ENCODE measurements at regions not wholly inside any gene's neighbourhood (a gene's known extent, or its start where the extent isn't known, plus 50 kb on each side); places are given as distances from the start of the nearest gene placed in this dataset.

GRCh38 chr5:159786201-159786600, 130.1 kb upstream of the ADRA1B start:
- no peak for DNase-seq

GRCh38 chr5:159786901-159787691, 129.2 kb upstream of the ADRA1B start:
- Mint-ChIP-seq H3K27ac (peak overlapping the region; percentile 2; the same call in 1 of the 2 replicates), H3K9me3 (no peaks in the 10 kb centered on the region; the same call in 1 of the 2 replicates), H3K36me3 (ENCODE audit: low read depth) (peaks cover 5% of the 10 kb centered on the region)

More at GRCh38 chr5:159786201-159786600, 130.1 kb upstream of the ADRA1B start:
- no peak overlapping the region for H3K27ac Mint-ChIP-seq
- TF ChIP-seq CTCF (IDR thresholded peaks at IDR 0.05), result no peak
- H3K9me3 Mint-ChIP-seq, result no peaks in the 10 kb centered on the region; the same call in 1 of the 2 replicates
- H3K4me3 Mint-ChIP-seq, result no peak overlapping the region
- H3K4me1 Mint-ChIP-seq (ENCODE audit: low read depth), result peaks cover 52% of the 10 kb centered on the region
- peaks cover 14% of the 10 kb centered on the region for H3K36me3 Mint-ChIP-seq (ENCODE audit: low read depth)
- peaks cover 3% of the 10 kb centered on the region for H3K27me3 Mint-ChIP-seq (ENCODE audit: insufficient read depth)

GRCh38 chr5:159787837-159788236, 128.4 kb upstream of the ADRA1B start:
- peak overlapping the region; percentile 7; the same call in 1 of the 2 replicates for H3K4me3 Mint-ChIP-seq
- H3K27me3 Mint-ChIP-seq (ENCODE audit: insufficient read depth), result peaks cover 3% of the 10 kb centered on the region
- TF ChIP-seq CTCF (IDR thresholded peaks at IDR 0.05), result no peak
- peak overlapping the region; percentile 2; the same call in 1 of the 2 replicates for H3K27ac Mint-ChIP-seq
- peaks cover 39% of the 10 kb centered on the region for H3K4me1 Mint-ChIP-seq (ENCODE audit: low read depth)
- DNase-seq, result no peak
- H3K36me3 Mint-ChIP-seq (ENCODE audit: low read depth), result no peaks in the 10 kb centered on the region
- H3K9me3 Mint-ChIP-seq, result no peaks in the 10 kb centered on the region

More at GRCh38 chr5:159786901-159787691, 129.2 kb upstream of the ADRA1B start:
- no peak for TF ChIP-seq CTCF (IDR thresholded peaks at IDR 0.05)
- Mint-ChIP-seq H3K4me3 (no peak overlapping the region; the same call in 1 of the 2 replicates), H3K4me1 (ENCODE audit: low read depth) (peaks cover 43% of the 10 kb centered on the region), H3K27me3 (ENCODE audit: insufficient read depth) (peaks cover 3% of the 10 kb centered on the region)
- no peak for DNase-seq

DNA sequence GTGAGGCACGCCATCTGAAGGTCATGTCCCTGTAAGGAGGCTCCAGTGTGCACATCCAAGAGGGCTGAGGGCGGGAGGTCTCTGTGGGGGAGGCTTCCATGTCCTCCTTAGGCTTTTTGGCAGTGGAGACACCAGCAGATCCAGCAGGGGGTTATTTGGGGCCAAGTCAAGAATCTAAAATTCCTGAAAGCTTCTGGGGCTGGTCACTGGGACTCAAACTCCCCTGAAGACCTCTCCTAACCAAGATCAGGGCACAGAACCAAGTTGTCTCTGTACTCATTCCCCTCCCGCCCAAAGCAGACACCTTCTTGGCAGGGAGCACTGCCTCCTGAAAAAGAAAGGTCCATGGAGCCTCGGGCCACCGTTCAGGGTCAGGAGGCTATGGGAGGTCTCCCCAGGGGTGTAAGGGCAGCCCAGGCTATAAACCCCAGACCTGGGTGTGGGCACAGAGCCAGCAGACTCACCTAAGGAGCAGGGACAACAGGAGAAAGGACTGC, 127.4 kb upstream of the ADRA1B start:
- no peaks in the 10 kb centered on the region for H3K36me3 Mint-ChIP-seq (ENCODE audit: low read depth)
- no peak for DNase-seq
- H3K27me3 Mint-ChIP-seq (ENCODE audit: insufficient read depth), result peaks cover 3% of the 10 kb centered on the region
- no peak overlapping the region for H3K27ac Mint-ChIP-seq
- peaks cover 35% of the 10 kb centered on the region for H3K4me1 Mint-ChIP-seq (ENCODE audit: low read depth)
- H3K4me3 Mint-ChIP-seq, result no peak overlapping the region
- H3K9me3 Mint-ChIP-seq, result no peaks in the 10 kb centered on the region
- TF ChIP-seq CTCF (IDR thresholded peaks at IDR 0.05), result no peak

GRCh38 chr5:159792180-159792579, 124.1 kb upstream of the ADRA1B start:
- DNase-seq, result no peak
- H3K36me3 Mint-ChIP-seq (ENCODE audit: low read depth), result no peaks in the 10 kb centered on the region
- H3K4me1 Mint-ChIP-seq (ENCODE audit: low read depth), result peaks cover 10% of the 10 kb centered on the region
- no peak for TF ChIP-seq CTCF (IDR thresholded peaks at IDR 0.05)
- H3K27ac Mint-ChIP-seq, result no peak overlapping the region
- H3K4me3 Mint-ChIP-seq, result no peak overlapping the region
- no peaks in the 10 kb centered on the region for H3K9me3 Mint-ChIP-seq
- H3K27me3 Mint-ChIP-seq (ENCODE audit: insufficient read depth), result peaks cover 3% of the 10 kb centered on the region

Data from HFFc6 (cell line).